Kidney tubule cell (primary cell): ENCODE measurements at regions not wholly inside any gene's neighbourhood (a gene's known extent, or its start where the extent isn't known, plus 50 kb on each side); places are given as distances from the start of the nearest gene placed in this dataset.
"Not testable (repeated sequence)": the region's sequence is repeated elsewhere in the genome, so short reads cannot be mapped to it uniquely, and the experiment has no call there.

Experiments used
- DNase-seq: peaks from one replicate; pipeline ENCODE4 v3.0.0-alpha.2; 2018; ENCODE audit warnings: low spot score

- no peak for DNase-seq
These were observed 179.7 kb upstream of the ADAMTSL1 start for GRCh38 chr9:18294229-18294628.

GRCh38 chr9:18296702-18297055, 177.3 kb upstream of the ADAMTSL1 start:
- no peak for DNase-seq

GRCh38 chr9:18297056-18297841, 176.7 kb upstream of the ADAMTSL1 start:
- DNase-seq: peak; percentile 9

GRCh38 chr9:18299449-18299848, 174.5 kb upstream of the ADAMTSL1 start:
- no peak for DNase-seq

- DNase-seq: not testable (repeated sequence)
These were observed 168.7 kb upstream of the ADAMTSL1 start for GRCh38 chr9:18305167-18305806.

GRCh38 chr9:18314316-18314715, 159.6 kb upstream of the ADAMTSL1 start:
- DNase-seq: no peak

- peak; percentile 16 for DNase-seq
These were observed 156.1 kb upstream of the ADAMTSL1 start for GRCh38 chr9:18317896-18318295.

- no peak for DNase-seq
These were observed 154.0 kb upstream of the ADAMTSL1 start for GRCh38 chr9:18319918-18320445.

- DNase-seq: no peak
These were observed 148.8 kb upstream of the ADAMTSL1 start for GRCh38 chr9:18324928-18325745.

GRCh38 chr9:18325746-18326011, 148.3 kb upstream of the ADAMTSL1 start:
- DNase-seq: not testable (repeated sequence)

GRCh38 chr9:18327121-18327520, 146.8 kb upstream of the ADAMTSL1 start:
- peak; percentile 30 for DNase-seq

- no peak for DNase-seq
These were observed 143.3 kb upstream of the ADAMTSL1 start for GRCh38 chr9:18330401-18331309.

- DNase-seq: no peak
These were observed 142.7 kb upstream of the ADAMTSL1 start for GRCh38 chr9:18331310-18331684.

GRCh38 chr9:18331808-18332209, 142.1 kb upstream of the ADAMTSL1 start:
- no peak for DNase-seq

- DNase-seq: peak; percentile 56
These were observed 140.8 kb upstream of the ADAMTSL1 start for GRCh38 chr9:18333157-18333556.

- no peak for DNase-seq
These were observed 138.1 kb upstream of the ADAMTSL1 start for GRCh38 chr9:18335825-18336224.

GRCh38 chr9:18338042-18338441, 135.9 kb upstream of the ADAMTSL1 start:
- DNase-seq: peak; percentile 82

- peak; percentile 11 for DNase-seq
These were observed 130.2 kb upstream of the ADAMTSL1 start for GRCh38 chr9:18343784-18344183.

- DNase-seq: no peak
These were observed 127.2 kb upstream of the ADAMTSL1 start for GRCh38 chr9:18346745-18347144.

- DNase-seq: peak; percentile 22
These were observed 126.4 kb upstream of the ADAMTSL1 start for GRCh38 chr9:18347386-18348082.

GRCh38 chr9:18348083-18348475, 125.9 kb upstream of the ADAMTSL1 start:
- DNase-seq: no peak
